Neural crest cell (in vitro differentiated cells): ENCODE measurements at regions not wholly inside any gene's neighbourhood (a gene's known extent, or its start where the extent isn't known, plus 50 kb on each side); places are given as distances from the start of the nearest gene placed in this dataset.

Source experiments
- DNase-seq: peaks from one replicate; pipeline ENCODE4 v3.0.0; 2021; ENCODE audit warnings: low read depth, mixed read lengths, low spot score
- H3K27ac Mint-ChIP-seq: one replicate; pipeline ENCODE4 v1.8.0; 2021; ENCODE audit warnings: mild to moderate bottlenecking, mixed read lengths; ENCODE audit not compliant: unreplicated experiment
- H3K27me3 Mint-ChIP-seq: 2 replicates; pipeline ENCODE4 v1.8.0; 2021; ENCODE audit warnings: low read depth, mild to moderate bottlenecking, mixed read lengths
- H3K36me3 Mint-ChIP-seq: 2 replicates; pipeline ENCODE4 v1.8.0; 2021; ENCODE audit warnings: low read depth, mild to moderate bottlenecking, mixed read lengths
- H3K4me1 Mint-ChIP-seq: 2 replicates; pipeline ENCODE4 v1.8.0; 2021; ENCODE audit warnings: mixed read lengths
- H3K4me3 Mint-ChIP-seq: one replicate; pipeline ENCODE4 v1.8.0; 2021; ENCODE audit warnings: mild to moderate bottlenecking, mixed read lengths
- H3K9me3 Mint-ChIP-seq: 2 replicates; pipeline ENCODE4 v1.8.0; 2021; ENCODE audit warnings: mixed read lengths
- TF ChIP-seq, protein P1 (sequence below): fragments of 200-600 bp; sonication (generic); conservative IDR thresholded peaks from 2 replicates; pipeline ENCODE4 v1.5.0; 2021; ENCODE audit warnings: antibody characterized with exemption, mild to moderate bottlenecking

DNA sequence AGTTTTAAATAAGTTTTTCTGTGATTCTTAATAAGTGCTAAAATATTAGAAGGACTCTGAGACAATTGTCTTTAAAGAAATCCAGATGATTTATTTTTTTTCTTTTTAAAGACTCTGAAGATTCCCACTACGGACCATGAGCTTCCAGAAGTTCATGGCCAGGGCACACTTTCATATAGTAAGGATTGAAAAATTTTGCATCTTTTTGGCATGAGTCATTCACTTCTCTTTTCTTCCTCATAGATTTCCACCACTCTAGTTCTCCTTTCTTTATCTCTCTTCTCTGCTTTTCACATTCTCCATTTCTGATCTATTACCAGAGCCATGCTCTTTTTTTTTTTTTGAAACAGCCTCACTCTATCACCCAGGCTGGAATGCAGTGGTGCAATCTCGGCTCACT lies 385.8 kb downstream of the FLRT2 start:
- H3K4me3 Mint-ChIP-seq: no peak overlapping the region
- H3K27me3 Mint-ChIP-seq: no peaks in the 10 kb centered on the region
- peaks cover 10% of the 10 kb centered on the region for H3K9me3 Mint-ChIP-seq
- DNase-seq: no peak
- H3K27ac Mint-ChIP-seq: no peak overlapping the region
- TF ChIP-seq, protein P1, sequence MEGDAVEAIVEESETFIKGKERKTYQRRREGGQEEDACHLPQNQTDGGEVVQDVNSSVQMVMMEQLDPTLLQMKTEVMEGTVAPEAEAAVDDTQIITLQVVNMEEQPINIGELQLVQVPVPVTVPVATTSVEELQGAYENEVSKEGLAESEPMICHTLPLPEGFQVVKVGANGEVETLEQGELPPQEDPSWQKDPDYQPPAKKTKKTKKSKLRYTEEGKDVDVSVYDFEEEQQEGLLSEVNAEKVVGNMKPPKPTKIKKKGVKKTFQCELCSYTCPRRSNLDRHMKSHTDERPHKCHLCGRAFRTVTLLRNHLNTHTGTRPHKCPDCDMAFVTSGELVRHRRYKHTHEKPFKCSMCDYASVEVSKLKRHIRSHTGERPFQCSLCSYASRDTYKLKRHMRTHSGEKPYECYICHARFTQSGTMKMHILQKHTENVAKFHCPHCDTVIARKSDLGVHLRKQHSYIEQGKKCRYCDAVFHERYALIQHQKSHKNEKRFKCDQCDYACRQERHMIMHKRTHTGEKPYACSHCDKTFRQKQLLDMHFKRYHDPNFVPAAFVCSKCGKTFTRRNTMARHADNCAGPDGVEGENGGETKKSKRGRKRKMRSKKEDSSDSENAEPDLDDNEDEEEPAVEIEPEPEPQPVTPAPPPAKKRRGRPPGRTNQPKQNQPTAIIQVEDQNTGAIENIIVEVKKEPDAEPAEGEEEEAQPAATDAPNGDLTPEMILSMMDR: no peak
- no peaks in the 10 kb centered on the region for H3K36me3 Mint-ChIP-seq
- no peaks in the 10 kb centered on the region for H3K4me1 Mint-ChIP-seq

GRCh38 chr14:85912141-85912540 lies 382.2 kb downstream of the FLRT2 start:
- no peaks in the 10 kb centered on the region for H3K27me3 Mint-ChIP-seq
- no peaks in the 10 kb centered on the region for H3K36me3 Mint-ChIP-seq
- peaks cover 8% of the 10 kb centered on the region for H3K9me3 Mint-ChIP-seq
- no peak for DNase-seq
- TF ChIP-seq, protein P1: no peak
- H3K4me1 Mint-ChIP-seq: no peaks in the 10 kb centered on the region
- H3K27ac Mint-ChIP-seq: no peak overlapping the region
- no peak overlapping the region for H3K4me3 Mint-ChIP-seq

DNA sequence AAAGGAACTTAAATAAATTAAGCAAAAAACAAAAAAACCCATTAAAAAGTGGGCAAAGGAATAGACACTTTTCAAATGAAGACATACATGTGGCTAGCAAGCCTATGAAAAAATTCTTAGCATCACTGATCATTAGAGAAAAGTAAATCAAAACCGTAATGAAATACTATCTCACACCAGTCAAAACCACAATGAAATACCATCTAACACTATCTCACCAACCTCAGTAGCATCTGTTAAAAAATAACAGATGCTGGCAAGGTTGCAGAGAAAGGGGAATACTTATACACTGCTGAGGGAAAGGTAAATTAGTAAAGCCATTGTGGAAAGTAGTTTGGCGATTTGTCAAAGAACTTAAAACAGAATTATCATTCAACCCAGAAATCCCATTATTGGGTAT lies 381.1 kb downstream of the FLRT2 start:
- Mint-ChIP-seq H3K9me3 (peaks cover 8% of the 10 kb centered on the region), H3K27ac (no peak overlapping the region), H3K27me3 (no peaks in the 10 kb centered on the region), H3K36me3 (no peaks in the 10 kb centered on the region), H3K4me3 (no peak overlapping the region), H3K4me1 (no peaks in the 10 kb centered on the region)
- TF ChIP-seq, protein P1: no peak
- no peak for DNase-seq

DNA sequence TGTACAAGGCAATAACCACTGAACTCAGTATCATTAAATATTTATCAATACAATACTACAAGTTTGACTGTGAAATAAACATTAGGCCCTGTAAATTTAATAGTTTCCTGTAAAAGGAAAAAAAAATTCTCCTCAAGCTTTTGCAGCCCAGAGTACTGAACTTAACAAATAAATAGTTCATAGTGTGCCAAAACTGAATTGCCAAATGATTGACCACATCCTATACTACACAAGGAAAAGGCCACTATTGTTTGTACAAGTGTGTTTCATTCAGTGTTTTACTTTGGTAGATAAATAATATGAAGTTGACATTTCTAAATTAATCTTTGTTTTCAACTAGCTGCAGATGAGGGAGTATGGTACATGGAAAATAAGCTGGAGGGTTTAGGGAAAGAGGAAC lies 379.6 kb downstream of the FLRT2 start:
- no peaks in the 10 kb centered on the region for H3K27me3 Mint-ChIP-seq
- no peaks in the 10 kb centered on the region for H3K36me3 Mint-ChIP-seq
- TF ChIP-seq, protein P1: no peak
- H3K27ac Mint-ChIP-seq: no peak overlapping the region
- H3K9me3 Mint-ChIP-seq: peaks cover 3% of the 10 kb centered on the region
- DNase-seq: no peak
- H3K4me1 Mint-ChIP-seq: no peaks in the 10 kb centered on the region
- H3K4me3 Mint-ChIP-seq: no peak overlapping the region

- Mint-ChIP-seq H3K36me3 (no peaks in the 10 kb centered on the region), H3K4me1 (no peaks in the 10 kb centered on the region), H3K4me3 (no peak overlapping the region), H3K9me3 (peaks cover 9% of the 10 kb centered on the region), H3K27me3 (no peaks in the 10 kb centered on the region), H3K27ac (no peak overlapping the region)
- DNase-seq: no peak
- TF ChIP-seq, protein P1: no peak
Measured at GRCh38 chr14:85907536-85907935, 377.6 kb downstream of the FLRT2 start.

DNA sequence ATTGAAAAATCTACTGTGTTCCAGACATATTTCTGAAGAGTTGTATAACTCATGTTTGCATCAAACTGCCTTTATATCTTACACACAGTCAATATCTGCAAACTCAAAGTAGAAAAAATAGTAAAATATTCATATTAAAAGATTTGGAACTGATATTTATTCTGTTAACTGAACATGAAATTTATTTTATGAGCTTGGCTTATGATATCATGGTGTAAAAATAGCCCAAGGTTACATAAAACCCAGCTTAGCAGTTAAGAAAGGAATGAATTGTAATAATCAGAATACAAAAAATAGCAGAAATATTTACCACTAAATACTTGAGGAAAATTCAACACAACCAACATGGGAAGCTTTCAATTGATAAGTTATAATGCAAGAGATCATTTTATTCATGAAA lies 367.9 kb downstream of the FLRT2 start:
- no peaks in the 10 kb centered on the region for H3K36me3 Mint-ChIP-seq
- H3K4me1 Mint-ChIP-seq: no peaks in the 10 kb centered on the region
- H3K4me3 Mint-ChIP-seq: no peak overlapping the region
- no peaks in the 10 kb centered on the region for H3K27me3 Mint-ChIP-seq
- H3K27ac Mint-ChIP-seq: no peak overlapping the region
- no peak for DNase-seq
- H3K9me3 Mint-ChIP-seq: peaks cover 5% of the 10 kb centered on the region
- TF ChIP-seq, protein P1: no peak
